ENCODE measurements at regions not wholly inside any gene's neighbourhood (a gene's known extent, or its start where the extent isn't known, plus 50 kb on each side); places are given as distances from the start of the nearest gene placed in this dataset.

DNA sequence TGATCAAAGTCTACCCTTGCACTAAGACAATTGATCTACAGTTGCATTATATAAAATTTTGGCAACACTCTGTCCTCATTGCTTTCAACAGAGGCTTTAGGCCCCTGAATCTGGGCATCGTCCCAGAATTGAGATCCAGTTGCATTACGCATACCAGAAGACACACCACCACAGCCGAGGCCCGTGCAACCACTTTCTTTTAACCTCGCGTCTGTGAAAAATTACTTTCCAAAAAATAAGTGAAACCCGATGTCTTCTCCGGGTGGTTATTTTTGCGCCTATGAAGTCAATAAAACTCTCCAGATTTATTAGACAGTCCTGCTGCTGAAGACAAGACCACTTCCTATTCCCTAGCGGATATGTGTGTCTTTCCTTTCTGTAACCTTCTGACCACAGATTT is 52.1 kb upstream of the NFIB start:
- POLR2A ChIA-PET (ENCODE audit: partially characterized antibody), result no interaction called here
- FAIRE-seq, result no peak
- TF ChIP-seq RBBP5 (IDR thresholded peaks at IDR 0.05; ENCODE audit: borderline replicate concordance, low read depth, low read length) (no peak), RFX5 (IDR thresholded peaks at IDR 0.05; ENCODE audit: borderline replicate concordance, low read depth, low read length) (no peak), TAF1 (IDR thresholded peaks at IDR 0.05; ENCODE audit: low read depth, low read length) (no peak), SUZ12 (IDR thresholded peaks at IDR 0.05; ENCODE audit: low read length) (no peak), GTF2F1 (IDR thresholded peaks at IDR 0.05; ENCODE audit: borderline replicate concordance, low read depth, low read length) (no peak), EGR1 (IDR thresholded peaks at IDR 0.05; ENCODE audit: borderline replicate concordance, low read depth, low read length) (no peak), SIRT6 (IDR thresholded peaks at IDR 0.05; ENCODE audit: low read length) (no peak)
- TF ChIP-seq, protein P1, sequence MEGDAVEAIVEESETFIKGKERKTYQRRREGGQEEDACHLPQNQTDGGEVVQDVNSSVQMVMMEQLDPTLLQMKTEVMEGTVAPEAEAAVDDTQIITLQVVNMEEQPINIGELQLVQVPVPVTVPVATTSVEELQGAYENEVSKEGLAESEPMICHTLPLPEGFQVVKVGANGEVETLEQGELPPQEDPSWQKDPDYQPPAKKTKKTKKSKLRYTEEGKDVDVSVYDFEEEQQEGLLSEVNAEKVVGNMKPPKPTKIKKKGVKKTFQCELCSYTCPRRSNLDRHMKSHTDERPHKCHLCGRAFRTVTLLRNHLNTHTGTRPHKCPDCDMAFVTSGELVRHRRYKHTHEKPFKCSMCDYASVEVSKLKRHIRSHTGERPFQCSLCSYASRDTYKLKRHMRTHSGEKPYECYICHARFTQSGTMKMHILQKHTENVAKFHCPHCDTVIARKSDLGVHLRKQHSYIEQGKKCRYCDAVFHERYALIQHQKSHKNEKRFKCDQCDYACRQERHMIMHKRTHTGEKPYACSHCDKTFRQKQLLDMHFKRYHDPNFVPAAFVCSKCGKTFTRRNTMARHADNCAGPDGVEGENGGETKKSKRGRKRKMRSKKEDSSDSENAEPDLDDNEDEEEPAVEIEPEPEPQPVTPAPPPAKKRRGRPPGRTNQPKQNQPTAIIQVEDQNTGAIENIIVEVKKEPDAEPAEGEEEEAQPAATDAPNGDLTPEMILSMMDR (IDR thresholded peaks at IDR 0.05; ENCODE audit: control extremely low read depth in 1 of 3, insufficient read depth in 1 of 3, low read depth in 1 of 3, low read length in 3 of 3), result no peak
- TF ChIP-seq, protein P2, sequence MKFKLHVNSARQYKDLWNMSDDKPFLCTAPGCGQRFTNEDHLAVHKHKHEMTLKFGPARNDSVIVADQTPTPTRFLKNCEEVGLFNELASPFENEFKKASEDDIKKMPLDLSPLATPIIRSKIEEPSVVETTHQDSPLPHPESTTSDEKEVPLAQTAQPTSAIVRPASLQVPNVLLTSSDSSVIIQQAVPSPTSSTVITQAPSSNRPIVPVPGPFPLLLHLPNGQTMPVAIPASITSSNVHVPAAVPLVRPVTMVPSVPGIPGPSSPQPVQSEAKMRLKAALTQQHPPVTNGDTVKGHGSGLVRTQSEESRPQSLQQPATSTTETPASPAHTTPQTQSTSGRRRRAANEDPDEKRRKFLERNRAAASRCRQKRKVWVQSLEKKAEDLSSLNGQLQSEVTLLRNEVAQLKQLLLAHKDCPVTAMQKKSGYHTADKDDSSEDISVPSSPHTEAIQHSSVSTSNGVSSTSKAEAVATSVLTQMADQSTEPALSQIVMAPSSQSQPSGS (IDR thresholded peaks at IDR 0.05; ENCODE audit: low read length), result no peak
- TF ChIP-seq, protein P3, sequence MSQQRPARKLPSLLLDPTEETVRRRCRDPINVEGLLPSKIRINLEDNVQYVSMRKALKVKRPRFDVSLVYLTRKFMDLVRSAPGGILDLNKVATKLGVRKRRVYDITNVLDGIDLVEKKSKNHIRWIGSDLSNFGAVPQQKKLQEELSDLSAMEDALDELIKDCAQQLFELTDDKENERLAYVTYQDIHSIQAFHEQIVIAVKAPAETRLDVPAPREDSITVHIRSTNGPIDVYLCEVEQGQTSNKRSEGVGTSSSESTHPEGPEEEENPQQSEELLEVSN (IDR thresholded peaks at IDR 0.05), result no peak

More for the DNA sequence above, 52.1 kb upstream of the NFIB start:
- Histone ChIP-seq H3K4me1 (replicated peaks in 1 of 4; ENCODE audit: control insufficient read depth in 3 of 4, insufficient read depth in 4 of 4, low read length in 3 of 4) (peaks cover 0 to 3% (median 0%) of the 10 kb centered on the region in 4 experiments; a peak in 3 of 7 replicates), H3K9me3 (ENCODE audit: insufficient read depth in 2 of 2, low read depth in 1 of 2, low read length in 1 of 2) (no peaks in the 10 kb centered on the region), H3K27me3 (replicated peaks in 1 of 4; ENCODE audit: control insufficient read depth in 3 of 4, extremely low read depth in 1 of 4, insufficient read depth in 3 of 4, low read length in 3 of 4) (no peaks in the 10 kb centered on the region), H2AK5ac (ENCODE audit: low read depth, low read length) (no peak overlapping the region), H3K36me3 (ENCODE audit: control insufficient read depth in 2 of 4, insufficient read depth in 4 of 4, low read length in 3 of 4) (no peaks in the 10 kb centered on the region), H4K5ac (ENCODE audit: insufficient read length, low read depth, low read length) (no peak overlapping the region), H4K91ac (replicated peaks; ENCODE audit: insufficient read length, low read length) (no peak overlapping the region), H3K23me2 (ENCODE audit: low read depth, low read length) (no peaks in the 10 kb centered on the region), H3K14ac (ENCODE audit: insufficient read length) (no peak overlapping the region), H3K79me1 (ENCODE audit: low read depth, low read length) (no peaks in the 10 kb centered on the region), H2BK120ac (replicated peaks; ENCODE audit: low read depth, low read length) (no peak overlapping the region), H3K18ac (ENCODE audit: extremely low read depth, low read length) (no peak overlapping the region), H2BK5ac (ENCODE audit: low read depth, low read length) (no peak overlapping the region), H2BK12ac (ENCODE audit: low read depth, low read length) (no peak overlapping the region), H3K79me2 (ENCODE audit: control insufficient read depth in 1 of 2, insufficient read depth in 2 of 2, low read length in 2 of 2) (no peaks in the 10 kb centered on the region), H2AFZ (ENCODE audit: low read length) (no peak overlapping the region), H3K9ac (replicated peaks in 1 of 4; ENCODE audit: extremely low read depth in 1 of 4, low read depth in 3 of 4, low read length in 3 of 4) (no peak overlapping the region), H2BK20ac (ENCODE audit: low read length) (no peak overlapping the region), H3K4me2 (ENCODE audit: insufficient read depth in 1 of 2, low read depth in 2 of 2, low read length in 2 of 2) (no peak overlapping the region), H3K23ac (ENCODE audit: insufficient read length) (no peak overlapping the region), H2BK15ac (ENCODE audit: low read length) (no peak overlapping the region), H3K4me3 (ENCODE audit: extremely low read depth in 1 of 4, insufficient read depth in 2 of 4, low read depth in 3 of 4, low read length in 4 of 4) (no peak overlapping the region), H3K4ac (replicated peaks; ENCODE audit: insufficient read length, low read depth, low read length) (no peak overlapping the region), H3K56ac (replicated peaks; ENCODE audit: insufficient read length, low read depth, low read length) (no peak overlapping the region), H3K27ac (ENCODE audit: low read depth, low read length) (no peak overlapping the region), H4K8ac (ENCODE audit: extremely low read depth, insufficient read depth, low read length) (no peak overlapping the region), H4K20me1 (replicated peaks in 1 of 2; ENCODE audit: control insufficient read depth in 1 of 2, insufficient read depth in 2 of 2, low read length in 2 of 2) (no peaks in the 10 kb centered on the region)
- CTCF ChIA-PET (ENCODE audit: partially characterized antibody), result interaction anchor here (1.1 kb wide), 1 partner anchor 9 kb away, joined by 3 read pairs; no protein-coding TSS in a partner anchor
- no peak for DNase-seq (ENCODE audit: low read depth in 1 of 2, low spot score in 2 of 2)
- WGBS, 2 experiments (ENCODE audit: extremely low coverage in 1 of 2, insufficient coverage in 1 of 2, insufficient read length in 1 of 2, insufficient replicate concordance in 2 of 2, low coverage in 1 of 2, low lambda C conversion rate in 2 of 2, missing lambda C conversion rate in 1 of 2), result 94% methylated on average over 10 of the region's 10 CpGs; no CpG with 5 or more reads in 1 of the 2 experiments
